ENCODE measurements at regions not wholly inside any gene's neighbourhood (a gene's known extent, or its start where the extent isn't known, plus 50 kb on each side); places are given as distances from the start of the nearest gene placed in this dataset.

- peak; percentile 16 for DNase-seq
Measured at GRCh38 chr2:139000131-139000785, 220.1 kb upstream of the NXPH2 start.

DNA sequence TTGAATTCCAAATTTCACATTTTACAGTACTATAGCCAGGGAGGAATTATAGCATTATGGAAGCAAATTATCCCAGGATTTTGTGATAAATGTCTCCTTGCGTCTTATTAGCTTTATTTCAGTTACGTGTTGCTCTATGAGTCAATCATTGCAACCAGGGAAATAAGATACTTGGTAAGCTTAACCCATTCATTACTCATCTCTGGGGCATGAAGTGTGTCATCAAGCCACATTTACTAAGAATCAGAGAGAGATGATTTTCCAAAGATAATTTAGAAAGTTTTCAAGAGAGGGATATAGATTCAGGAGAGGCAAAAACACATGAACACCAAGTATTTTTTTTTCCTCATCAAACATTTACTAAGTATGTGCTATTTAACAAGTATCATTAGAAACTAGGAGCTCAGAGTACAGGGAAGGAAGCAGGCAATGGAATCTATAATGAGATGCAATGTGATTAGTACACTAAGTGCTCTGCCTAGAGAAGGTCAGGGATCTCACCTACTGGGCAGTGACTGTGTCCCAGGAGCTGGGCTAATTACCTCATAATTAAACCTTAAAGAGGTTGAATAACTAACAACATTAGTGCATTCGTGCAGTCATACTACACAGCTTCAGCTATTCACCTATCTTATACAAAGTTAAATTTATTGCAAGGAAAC is 217.8 kb upstream of the NXPH2 start:
- DNase-seq = peak; percentile 88

DNA sequence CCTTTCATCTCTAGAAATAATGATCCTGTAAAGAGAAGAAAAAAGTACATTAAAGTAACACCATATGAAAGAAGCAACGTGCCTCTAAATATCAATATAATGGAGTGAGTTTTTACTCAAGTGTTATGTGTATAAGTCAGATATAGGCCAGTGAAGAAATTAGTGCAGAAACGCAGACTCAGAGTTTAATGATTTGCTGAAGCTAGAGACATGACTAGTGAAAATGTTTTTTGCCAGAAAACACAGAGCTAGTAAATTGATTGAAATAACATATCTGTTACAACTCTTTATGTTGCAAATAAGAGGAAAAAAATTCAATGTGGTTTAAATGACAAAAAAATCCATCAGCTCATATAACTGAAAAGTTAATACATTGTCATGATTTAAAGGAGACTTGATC is 217.2 kb upstream of the NXPH2 start:
- DNase-seq = no peak

DNA sequence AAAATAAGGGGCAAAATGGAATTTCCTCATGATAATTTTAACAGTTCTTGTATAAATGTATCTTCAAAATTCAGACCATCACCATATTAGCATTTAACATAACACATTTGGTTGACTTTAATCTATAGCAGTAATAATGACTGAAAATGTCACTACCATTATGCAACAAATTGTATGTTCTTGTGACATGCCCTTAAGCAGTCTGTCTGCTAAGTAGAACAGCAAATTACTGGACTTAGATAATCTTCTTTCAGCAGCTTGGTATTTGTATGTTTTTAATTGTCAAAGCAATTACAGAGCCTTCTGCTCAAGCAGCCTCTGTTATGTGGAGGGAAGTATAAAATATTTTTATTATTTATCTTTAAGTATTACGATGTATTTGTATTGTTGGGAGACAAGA is 214.3 kb upstream of the NXPH2 start:
- no peak for DNase-seq

- DNase-seq = no peak
Measured at GRCh38 chr2:138985881-138986280, 205.7 kb upstream of the NXPH2 start.

DNA sequence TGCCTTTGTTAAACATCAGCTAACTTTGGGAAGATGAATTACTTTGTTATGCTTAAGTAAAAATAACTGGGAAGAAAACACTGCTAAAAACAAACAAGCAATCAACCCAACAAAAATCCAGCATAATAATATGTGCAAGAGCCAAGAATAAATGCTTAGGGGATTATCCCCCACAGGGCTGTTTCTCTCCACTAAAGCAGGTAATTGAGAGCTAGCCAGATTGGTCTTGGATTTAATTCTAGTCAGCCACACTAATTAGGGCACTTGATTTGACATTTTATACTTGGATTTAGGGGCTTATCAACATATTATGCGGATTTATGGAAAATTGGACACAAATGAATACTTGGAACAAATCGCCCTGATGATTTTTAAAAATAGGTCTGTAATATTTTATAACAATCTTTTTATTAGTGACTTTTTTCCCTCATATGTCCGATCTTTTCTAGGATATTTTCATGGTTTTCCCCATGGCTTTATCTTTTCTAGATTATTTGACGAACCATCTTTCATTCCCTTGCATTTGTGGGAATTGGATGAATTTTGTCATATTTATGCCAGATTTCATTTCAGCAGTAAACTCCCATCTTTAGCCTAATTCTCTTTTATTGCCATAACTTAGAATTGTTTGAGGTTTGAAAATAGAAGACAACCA is 199.1 kb upstream of the NXPH2 start:
- no peak for DNase-seq

GRCh38 chr2:138974651-138975050 is 194.5 kb upstream of the NXPH2 start:
- peak; percentile 92 for DNase-seq

GRCh38 chr2:138964418-138964817 is 184.2 kb upstream of the NXPH2 start:
- DNase-seq = peak; percentile 65

DNA sequence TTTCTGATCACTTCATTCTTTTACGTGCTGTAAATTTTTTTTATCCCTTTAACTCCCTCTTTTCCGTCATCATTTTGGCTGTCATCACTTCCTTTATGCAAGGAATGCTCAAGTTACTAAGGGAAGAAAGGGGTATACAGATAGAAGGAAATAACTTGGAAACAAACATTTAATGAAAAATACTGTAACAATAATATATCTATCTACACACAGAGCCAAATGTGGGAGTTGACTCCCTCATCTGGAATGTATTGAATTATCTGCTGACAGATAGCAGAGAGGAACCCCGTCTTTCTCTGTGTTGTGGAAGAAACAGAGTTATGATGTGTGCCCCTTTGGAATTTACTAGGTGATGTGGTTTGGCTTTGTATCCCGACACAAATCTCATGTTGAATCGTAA is 182.5 kb upstream of the NXPH2 start:
- DNase-seq = peak; percentile 81

GRCh38 chr2:138960191-138960590 is 180.0 kb upstream of the NXPH2 start:
- no peak for DNase-seq

DNA sequence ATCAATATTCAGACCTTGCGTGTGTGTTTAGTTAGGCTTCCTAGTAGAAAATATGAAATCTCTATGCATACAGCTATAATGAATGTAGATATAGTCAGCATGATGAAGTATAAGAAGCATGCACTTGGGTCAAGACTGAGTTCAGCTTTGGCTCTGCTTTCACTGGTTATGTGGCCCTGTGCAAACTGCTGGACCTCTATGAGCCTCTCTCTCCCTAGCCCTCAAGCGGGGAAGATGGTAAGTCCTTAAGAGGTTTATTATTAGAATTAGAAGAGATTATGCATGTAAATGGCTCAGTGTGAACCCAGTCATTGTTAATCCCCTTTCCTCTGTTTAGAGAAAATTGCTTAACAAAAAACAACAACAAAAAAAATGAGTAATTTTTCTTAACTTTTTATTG is 178.8 kb upstream of the NXPH2 start:
- DNase-seq = no peak

GRCh38 chr2:138956116-138956515 is 175.9 kb upstream of the NXPH2 start:
- no peak for DNase-seq

GRCh38 chr2:138950486-138950885 is 170.3 kb upstream of the NXPH2 start:
- no peak for DNase-seq

- peak; percentile 41 for DNase-seq
Measured at GRCh38 chr2:138949517-138949916, 169.3 kb upstream of the NXPH2 start.

DNA sequence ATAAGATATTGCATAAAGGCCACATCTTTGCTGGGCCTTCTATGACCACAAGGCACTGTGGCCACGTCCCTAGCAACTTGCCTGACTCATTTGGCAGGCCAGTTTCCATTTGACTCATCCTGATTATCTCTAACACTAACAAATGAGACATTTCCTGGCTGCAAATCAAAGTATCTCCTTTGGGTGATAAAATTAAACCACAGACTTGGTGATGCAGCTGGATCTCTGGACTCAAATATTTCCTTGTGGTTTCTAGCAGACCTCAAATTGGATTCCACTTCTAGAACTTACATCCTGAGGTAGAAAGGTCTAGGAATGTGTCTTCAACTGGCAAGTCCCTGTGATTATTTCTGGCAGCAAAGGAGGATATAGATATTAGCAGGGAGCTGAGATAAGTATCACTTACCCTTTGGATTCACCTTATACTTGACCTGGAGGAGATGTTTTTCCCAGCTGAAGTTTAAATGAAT is 167.9 kb upstream of the NXPH2 start:
- peak; percentile 99 for DNase-seq

GRCh38 chr2:138943470-138943869 is 163.3 kb upstream of the NXPH2 start:
- DNase-seq = no peak

DNA sequence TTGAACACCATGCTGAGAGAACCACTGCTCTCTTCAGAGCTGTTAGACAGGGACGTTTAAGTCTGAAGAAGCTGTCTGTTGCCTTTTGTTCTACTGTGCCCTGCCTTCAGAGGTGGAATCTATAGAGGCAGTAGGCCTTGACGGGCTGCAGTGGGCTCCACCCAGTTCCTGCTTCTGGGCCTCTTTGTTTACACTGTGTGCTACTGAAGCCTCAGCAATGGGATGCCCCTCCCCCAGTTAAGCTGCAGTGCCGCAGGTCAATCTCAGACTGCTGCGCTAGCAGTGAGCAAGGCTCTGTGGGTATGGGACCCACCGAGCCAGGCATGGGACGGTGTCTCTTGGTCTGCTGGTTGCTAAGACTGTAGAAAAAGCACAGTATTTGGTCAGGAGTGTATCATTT is 162.3 kb upstream of the NXPH2 start:
- DNase-seq = no peak

DNA sequence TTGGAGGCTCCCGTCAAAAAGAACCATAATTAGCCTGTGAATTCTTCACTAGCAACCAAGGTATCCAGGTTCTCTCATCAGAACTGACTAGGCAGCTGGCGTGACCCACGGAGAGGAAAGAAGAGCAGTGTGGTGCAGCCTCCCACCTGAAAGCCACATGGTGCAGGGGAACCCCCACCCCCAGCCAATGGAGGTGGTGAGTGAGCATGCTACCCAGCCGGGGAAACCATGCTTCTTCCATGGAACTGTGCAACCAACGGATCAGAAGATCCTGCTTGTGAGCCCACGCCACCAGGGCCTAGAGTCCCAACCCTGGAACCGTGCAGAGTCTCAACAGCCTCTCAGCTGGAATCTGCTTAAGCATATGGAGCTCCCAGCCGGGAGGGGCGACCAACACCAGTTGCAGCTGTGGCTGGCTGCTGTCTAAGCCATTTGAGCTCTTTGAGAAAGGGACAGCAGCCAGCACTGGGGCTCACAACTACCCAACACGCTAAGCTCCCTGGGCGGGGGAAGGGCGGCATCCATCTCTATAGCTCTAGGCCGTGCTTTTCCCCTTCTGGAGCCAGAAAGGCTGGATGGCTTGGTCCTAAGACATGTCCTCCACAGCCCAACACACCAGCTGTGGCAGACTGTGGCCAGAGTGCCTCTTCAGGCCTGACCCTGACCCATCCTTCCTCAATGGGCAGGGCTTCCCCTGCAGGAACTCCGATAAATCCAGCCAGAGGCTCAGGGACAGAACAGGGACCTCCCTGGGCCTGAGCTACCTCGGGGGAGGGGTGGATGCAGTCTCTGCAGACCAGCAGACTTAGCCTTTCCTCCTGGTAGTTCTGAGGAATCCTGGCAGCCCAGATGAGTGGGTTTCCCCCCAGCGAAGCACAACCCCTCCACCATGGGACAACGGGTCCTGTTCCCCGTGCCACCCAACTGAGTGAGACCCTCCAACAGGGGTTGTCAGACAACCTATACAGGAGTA is 151.4 kb upstream of the NXPH2 start:
- DNase-seq = no peak

DNA sequence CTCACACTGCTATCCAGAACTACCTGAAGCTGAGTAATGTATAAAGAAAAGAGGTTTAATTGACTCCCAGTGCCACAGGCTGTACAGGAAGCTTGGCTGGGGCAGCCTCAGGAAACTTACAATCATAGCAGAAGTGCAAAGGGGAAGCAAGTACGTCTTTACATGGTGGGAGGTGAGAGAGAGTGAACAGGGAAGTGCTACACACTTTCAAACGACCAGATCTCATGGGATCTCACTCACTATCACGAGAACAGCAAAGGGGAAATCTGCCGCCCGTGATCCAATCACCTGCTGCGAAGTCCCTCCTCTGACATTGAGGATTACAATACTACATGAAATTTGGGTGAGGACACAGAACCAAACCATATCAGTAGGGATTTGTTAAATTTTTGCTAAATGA is 150.4 kb upstream of the NXPH2 start:
- no peak for DNase-seq

DNA sequence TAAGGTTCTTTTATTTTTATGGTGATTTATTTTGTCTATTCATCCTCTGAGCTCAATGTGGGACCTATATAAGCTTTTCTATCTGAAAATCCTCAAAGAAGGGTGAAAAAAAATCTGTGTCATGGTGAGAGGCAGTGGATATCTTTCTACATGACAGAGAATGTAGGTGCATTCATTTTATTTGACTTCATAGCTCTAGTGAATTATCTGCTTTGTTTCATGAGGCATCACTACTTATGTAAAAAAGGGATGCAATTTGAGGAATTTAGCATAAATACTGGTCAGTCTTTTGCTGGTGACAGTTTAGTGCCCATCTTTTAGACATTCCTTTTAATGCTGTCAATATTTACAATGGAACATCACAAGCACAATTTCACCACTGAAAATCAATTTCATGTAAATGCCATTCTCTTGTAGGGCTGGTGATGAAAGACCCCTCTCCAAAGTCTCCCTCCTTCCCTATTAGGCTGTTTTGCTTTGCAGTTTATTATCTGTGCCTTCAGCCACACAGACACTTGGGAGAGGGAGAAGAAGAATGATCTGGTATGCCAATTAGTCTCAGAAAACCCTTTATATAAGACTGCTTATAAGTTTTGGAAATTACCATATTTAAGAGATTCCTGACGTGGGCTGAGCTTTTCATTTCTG is 148.3 kb upstream of the NXPH2 start:
- DNase-seq = no peak

- peak; percentile 31 for DNase-seq
Measured at GRCh38 chr2:138922973-138923563, 142.9 kb upstream of the NXPH2 start.

GRCh38 chr2:138919120-138919747 is 139.0 kb upstream of the NXPH2 start:
- DNase-seq = no peak

Data from fibroblast of skin of right biceps (primary cell).